ENCODE measurements at regions not wholly inside any gene's neighbourhood (a gene's known extent, or its start where the extent isn't known, plus 50 kb on each side); places are given as distances from the start of the nearest gene placed in this dataset.

GRCh38 chr11:28571371-28571770 lies 463.2 kb downstream of the METTL15 start:
- POLR2A ChIA-PET = no interaction called here
- Mint-ChIP-seq H3K4me3 (no peak overlapping the region), H3K9me3 (no peaks in the 10 kb centered on the region), H3K4me1 (no peaks in the 10 kb centered on the region), H3K27me3 (no peaks in the 10 kb centered on the region), H3K36me3 (ENCODE audit: low read depth) (no peaks in the 10 kb centered on the region), H3K27ac (no peak overlapping the region)
- ATAC-seq (ENCODE audit: low read depth) (no peak), DNase-seq (no peak)
- TF ChIP-seq CTCF (IDR thresholded peaks at IDR 0.05) = no peak
- CTCF ChIA-PET = no interaction called here
- intact Hi-C loops (cut with micrococcal nuclease) = no loop called here

GRCh38 chr11:28569106-28569505 lies 460.9 kb downstream of the METTL15 start:
- H3K4me1 Mint-ChIP-seq = no peaks in the 10 kb centered on the region

GRCh38 chr11:28566339-28567089 lies 458.3 kb downstream of the METTL15 start:
- DNase-seq = no peak
- Mint-ChIP-seq H3K36me3 (ENCODE audit: low read depth) (no peaks in the 10 kb centered on the region), H3K27me3 (no peaks in the 10 kb centered on the region), H3K27ac (no peak overlapping the region), H3K4me3 (no peak overlapping the region), H3K9me3 (no peaks in the 10 kb centered on the region), H3K4me1 (no peaks in the 10 kb centered on the region)
- ChIA-PET POLR2A (no interaction called here), CTCF (no interaction called here)
- intact Hi-C loops (cut with micrococcal nuclease) = no loop called here
- no peak for ATAC-seq (ENCODE audit: low read depth)
- no peak for TF ChIP-seq CTCF (IDR thresholded peaks at IDR 0.05)

More at GRCh38 chr11:28569106-28569505, 460.9 kb downstream of the METTL15 start:
- TF ChIP-seq CTCF (IDR thresholded peaks at IDR 0.05) = no peak
- H3K27me3 Mint-ChIP-seq = no peaks in the 10 kb centered on the region
- intact Hi-C loops (cut with micrococcal nuclease) = no loop called here
- no peak for DNase-seq
- no peaks in the 10 kb centered on the region for H3K9me3 Mint-ChIP-seq
- POLR2A ChIA-PET = no interaction called here
- H3K4me3 Mint-ChIP-seq = no peak overlapping the region
- CTCF ChIA-PET = no interaction called here
- no peak overlapping the region for H3K27ac Mint-ChIP-seq
- H3K36me3 Mint-ChIP-seq (ENCODE audit: low read depth) = no peaks in the 10 kb centered on the region
- no peak for ATAC-seq (ENCODE audit: low read depth)

GRCh38 chr11:28559492-28559891 lies 451.3 kb downstream of the METTL15 start:
- intact Hi-C loops (cut with micrococcal nuclease) = no loop called here
- no peaks in the 10 kb centered on the region for H3K9me3 Mint-ChIP-seq
- ChIA-PET CTCF (no interaction called here), POLR2A (no interaction called here)
- H3K4me3 Mint-ChIP-seq = no peak overlapping the region
- ATAC-seq (ENCODE audit: low read depth) (no peak), DNase-seq (no peak)
- H3K36me3 Mint-ChIP-seq (ENCODE audit: low read depth) = no peaks in the 10 kb centered on the region
- H3K27me3 Mint-ChIP-seq = no peaks in the 10 kb centered on the region
- no peaks in the 10 kb centered on the region for H3K4me1 Mint-ChIP-seq
- no peak for TF ChIP-seq CTCF (IDR thresholded peaks at IDR 0.05)
- H3K27ac Mint-ChIP-seq = no peak overlapping the region

GRCh38 chr11:28547321-28547741 lies 439.1 kb downstream of the METTL15 start:
- no peak overlapping the region for H3K4me3 Mint-ChIP-seq
- ChIA-PET CTCF (no interaction called here), POLR2A (no interaction called here)
- DNase-seq (no peak), ATAC-seq (ENCODE audit: low read depth) (no peak)
- intact Hi-C loops (cut with micrococcal nuclease) = no loop called here
- H3K9me3 Mint-ChIP-seq = peaks cover 2% of the 10 kb centered on the region
- no peaks in the 10 kb centered on the region for H3K27me3 Mint-ChIP-seq
- TF ChIP-seq CTCF (IDR thresholded peaks at IDR 0.05) = no peak
- no peak overlapping the region for H3K27ac Mint-ChIP-seq
- no peaks in the 10 kb centered on the region for H3K4me1 Mint-ChIP-seq
- no peaks in the 10 kb centered on the region for H3K36me3 Mint-ChIP-seq (ENCODE audit: low read depth)
